ENCODE measurements at regions not wholly inside any gene's neighbourhood (a gene's known extent, or its start where the extent isn't known, plus 50 kb on each side); places are given as distances from the start of the nearest gene placed in this dataset.

- no peak overlapping the region for H3K27ac ChIP-seq (ENCODE audit: low read depth in 1 of 2, low read length in 2 of 2)
- no peaks in the 10 kb centered on the region for H3K27me3 ChIP-seq (ENCODE audit: control insufficient read depth in 1 of 2, insufficient read depth in 2 of 2, low read length in 2 of 2)
- H3K4me1 ChIP-seq (ENCODE audit: insufficient read depth, low read length), result no peaks in the 10 kb centered on the region
- DNase-seq (no peak), ATAC-seq (ENCODE audit: poor library complexity) (no peak)
- H3K4me1 Mint-ChIP-seq (ENCODE audit: low read depth), result no peaks in the 10 kb centered on the region
- no peak overlapping the region for H3K4me3 Mint-ChIP-seq
- intact Hi-C loops (cut with DNase I, micrococcal nuclease), result no loop called here
- ChIA-PET POLR2A (no interaction called here), CTCF (interaction anchor here (0.9 kb wide), 1 partner anchor 44 kb away, joined by 3 read pairs; no protein-coding TSS in a partner anchor)
- no peak overlapping the region for H3K4me3 ChIP-seq (ENCODE audit: low read length)
- TF ChIP-seq CTCF (IDR thresholded peaks at IDR 0.05), result no peak
- peaks cover 2% of the 10 kb centered on the region for H3K9me3 Mint-ChIP-seq
- H3K27me3 Mint-ChIP-seq, result no peaks in the 10 kb centered on the region
- H3K36me3 ChIP-seq (ENCODE audit: insufficient read depth, low read length), result no peaks in the 10 kb centered on the region
- peaks cover 0 to under 1% of the 10 kb centered on the region in 2 experiments for H3K9me3 ChIP-seq (ENCODE audit: control insufficient read depth in 1 of 2, insufficient read depth in 1 of 2, low read length in 2 of 2)
- H3K36me3 Mint-ChIP-seq (ENCODE audit: low read depth), result no peaks in the 10 kb centered on the region
- no peak overlapping the region for H3K27ac Mint-ChIP-seq
Measured at GRCh38 chr3:177401375-177401774, 204.1 kb upstream of the TBL1XR1 start.

- Mint-ChIP-seq H3K4me3 (no peak overlapping the region), H3K36me3 (ENCODE audit: low read depth) (no peaks in the 10 kb centered on the region), H3K4me1 (ENCODE audit: low read depth) (no peaks in the 10 kb centered on the region), H3K27ac (no peak overlapping the region), H3K9me3 (peaks cover 2% of the 10 kb centered on the region), H3K27me3 (no peaks in the 10 kb centered on the region)
- Histone ChIP-seq H3K4me3 (ENCODE audit: low read length) (no peak overlapping the region), H3K27ac (ENCODE audit: low read depth in 1 of 2, low read length in 2 of 2) (no peak overlapping the region), H3K9me3 (ENCODE audit: control insufficient read depth in 1 of 2, insufficient read depth in 1 of 2, low read length in 2 of 2) (no peaks in the 10 kb centered on the region), H3K27me3 (ENCODE audit: control insufficient read depth in 1 of 2, insufficient read depth in 2 of 2, low read length in 2 of 2) (no peaks in the 10 kb centered on the region), H3K4me1 (ENCODE audit: insufficient read depth, low read length) (no peaks in the 10 kb centered on the region), H3K36me3 (ENCODE audit: insufficient read depth, low read length) (no peaks in the 10 kb centered on the region)
- POLR2A ChIA-PET, result no interaction called here
- no peak for TF ChIP-seq CTCF (IDR thresholded peaks at IDR 0.05)
- ATAC-seq (ENCODE audit: poor library complexity) (no peak), DNase-seq (no peak)
- intact Hi-C loops (cut with DNase I, micrococcal nuclease), result no loop called here
- CTCF ChIA-PET, result no interaction called here
Measured at GRCh38 chr3:177402533-177402932, 205.3 kb upstream of the TBL1XR1 start.

GRCh38 chr3:177405191-177405672 is 207.9 kb upstream of the TBL1XR1 start:
- CTCF ChIA-PET, result no interaction called here
- Mint-ChIP-seq H3K4me3 (no peak overlapping the region), H3K4me1 (ENCODE audit: low read depth) (peaks cover 1% of the 10 kb centered on the region), H3K9me3 (no peaks in the 10 kb centered on the region), H3K36me3 (ENCODE audit: low read depth) (no peaks in the 10 kb centered on the region), H3K27me3 (no peaks in the 10 kb centered on the region), H3K27ac (no peak overlapping the region)
- intact Hi-C loops (cut with DNase I, micrococcal nuclease), result no loop called here
- H3K27me3 ChIP-seq (ENCODE audit: control insufficient read depth in 1 of 2, insufficient read depth in 2 of 2, low read length in 2 of 2), result no peaks in the 10 kb centered on the region
- POLR2A ChIA-PET, result no interaction called here
- no peaks in the 10 kb centered on the region for H3K4me1 ChIP-seq (ENCODE audit: insufficient read depth, low read length)
- no peaks in the 10 kb centered on the region for H3K36me3 ChIP-seq (ENCODE audit: insufficient read depth, low read length)
- no peak overlapping the region for H3K27ac ChIP-seq (ENCODE audit: low read depth in 1 of 2, low read length in 2 of 2)
- TF ChIP-seq CTCF (IDR thresholded peaks at IDR 0.05), result no peak
- H3K4me3 ChIP-seq (ENCODE audit: low read length), result no peak overlapping the region
- DNase-seq, result no peak
- H3K9me3 ChIP-seq (ENCODE audit: control insufficient read depth in 1 of 2, insufficient read depth in 1 of 2, low read length in 2 of 2), result no peaks in the 10 kb centered on the region
- no peak for ATAC-seq (ENCODE audit: poor library complexity)
